HG03175 (cell line): ENCODE measurements at regions not wholly inside any gene's neighbourhood (a gene's known extent, or its start where the extent isn't known, plus 50 kb on each side); places are given as distances from the start of the nearest gene placed in this dataset.

Experiments used
- ATAC-seq: cut with Tn5 transposase; IDR thresholded peaks from one replicate; pipeline ENCODE4 v1.9.1; 2021; ENCODE audit warnings: mild to moderate bottlenecking, moderate library complexity; ENCODE audit not compliant: unreplicated experiment

DNA sequence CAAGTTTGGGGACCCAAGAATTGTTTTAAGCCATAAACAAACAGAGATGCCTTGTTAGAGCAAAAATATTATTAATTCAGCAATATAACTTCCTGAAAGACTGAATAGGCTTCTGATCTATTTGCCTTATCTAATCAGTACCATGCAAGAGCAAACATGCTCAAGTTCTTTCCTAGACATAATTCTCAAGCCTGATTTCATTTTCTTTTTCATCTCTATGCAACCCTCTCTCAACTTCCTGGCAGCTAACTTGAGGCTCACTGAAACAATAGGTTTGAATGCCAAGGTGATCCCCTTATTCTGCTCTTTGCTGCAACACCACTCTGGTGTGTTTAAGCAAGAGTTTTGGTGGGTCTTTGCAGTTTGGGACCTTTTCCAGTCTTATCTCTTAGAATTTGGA is 230.9 kb upstream of the CD96 start:
- no peak for ATAC-seq

GRCh38 chr3:111311709-111312235 is 230.2 kb upstream of the CD96 start:
- ATAC-seq: peak; percentile 93

- no peak for ATAC-seq
Observed at GRCh38 chr3:111314181-111314873, 227.7 kb upstream of the CD96 start.

DNA sequence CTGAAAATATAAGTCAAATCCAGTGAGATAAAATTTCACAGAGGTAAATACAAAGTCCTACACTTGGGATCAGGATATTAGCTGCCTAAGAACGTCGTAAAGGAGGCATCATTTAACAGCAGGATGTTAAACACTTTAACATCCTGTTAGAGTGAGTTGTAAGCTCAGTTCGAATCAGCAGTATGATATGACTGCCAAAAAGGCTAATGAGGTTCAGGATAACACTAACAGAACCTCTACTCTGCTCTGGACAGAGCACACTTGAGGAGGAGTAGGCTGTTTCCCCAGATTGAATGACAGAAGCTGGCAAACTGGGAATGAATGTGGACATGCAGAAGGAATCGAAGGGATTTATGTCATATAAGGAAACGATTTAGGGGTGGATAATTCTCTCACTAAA is 227.1 kb upstream of the CD96 start:
- ATAC-seq: no peak

- ATAC-seq: no peak
Observed at GRCh38 chr3:111315930-111316587, 225.9 kb upstream of the CD96 start.

- ATAC-seq: no peak
Observed at GRCh38 chr3:111318289-111318688, 223.7 kb upstream of the CD96 start.

GRCh38 chr3:111319598-111319997 is 222.4 kb upstream of the CD96 start:
- no peak for ATAC-seq

- ATAC-seq: no peak
Observed at GRCh38 chr3:111321786-111322185, 220.2 kb upstream of the CD96 start.

- ATAC-seq: no peak
Observed at GRCh38 chr3:111323019-111323418, 219.0 kb upstream of the CD96 start.

- peak; percentile 33 for ATAC-seq
Observed at GRCh38 chr3:111324151-111324550, 217.8 kb upstream of the CD96 start.

DNA sequence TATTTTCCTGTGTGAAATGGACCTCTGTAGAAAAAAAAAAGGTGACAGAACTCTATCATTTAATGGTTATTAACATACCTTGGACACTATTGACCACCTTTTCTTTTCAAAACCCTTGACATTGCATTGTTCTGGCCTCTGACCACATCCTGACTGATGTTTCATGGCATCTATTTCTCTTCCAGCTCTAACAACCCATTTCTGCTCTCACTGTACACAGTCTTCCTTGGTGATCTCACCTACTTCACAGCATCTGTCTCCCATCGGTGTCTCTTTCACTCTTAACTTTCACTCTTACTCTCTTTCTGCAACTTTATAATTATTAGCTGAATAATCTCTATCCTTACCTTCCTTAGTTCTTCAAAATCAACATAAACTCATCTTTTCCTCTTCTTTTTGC is 217.4 kb upstream of the CD96 start:
- peak; percentile 60 for ATAC-seq

DNA sequence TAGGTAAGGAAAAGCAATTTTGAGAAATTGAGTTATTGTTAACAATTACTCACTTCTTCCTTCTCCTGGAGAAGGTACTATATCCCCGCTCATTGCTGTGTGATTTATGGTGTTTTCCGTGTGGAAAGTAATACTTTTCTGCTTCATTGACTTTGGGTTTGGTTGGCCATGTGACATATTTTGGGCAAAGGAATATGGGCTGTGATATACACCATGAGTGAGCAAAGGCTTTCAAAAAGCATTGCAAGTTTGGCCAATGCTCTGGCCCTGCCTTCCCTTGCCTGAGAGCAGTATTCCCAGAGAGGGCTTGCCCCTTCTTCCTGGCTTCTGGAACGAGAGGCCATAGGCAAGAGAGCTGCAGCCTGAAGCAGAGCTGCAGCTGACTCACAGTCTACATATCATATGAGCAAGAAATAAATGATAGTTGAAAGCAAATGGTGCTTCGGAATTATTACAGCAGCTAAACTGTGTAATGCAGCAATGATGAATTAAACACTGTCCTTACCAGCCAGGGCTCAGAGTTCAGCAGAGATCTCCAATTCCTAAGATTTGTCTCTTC is 216.8 kb upstream of the CD96 start:
- ATAC-seq: no peak

GRCh38 chr3:111326144-111326995 is 215.6 kb upstream of the CD96 start:
- ATAC-seq: peak; percentile 36

DNA sequence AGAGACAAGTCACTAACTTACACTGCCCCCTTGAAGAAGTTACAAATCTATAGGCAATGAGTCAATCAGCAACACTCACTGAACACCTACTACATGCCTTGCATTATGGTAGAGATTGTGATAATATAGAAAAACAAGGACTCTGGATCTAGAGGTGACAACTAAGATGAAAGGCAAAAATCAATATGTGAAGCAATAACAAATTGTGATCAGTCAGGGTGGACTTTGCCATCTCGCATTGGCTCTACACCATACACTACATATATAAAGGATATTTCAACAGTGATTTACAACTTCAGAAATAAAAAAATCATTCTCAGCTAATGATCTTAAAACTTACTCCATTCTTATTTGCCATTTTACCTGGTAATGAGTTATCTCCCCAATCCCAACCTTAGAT is 210.7 kb upstream of the CD96 start:
- no peak for ATAC-seq

- ATAC-seq: no peak
Observed at GRCh38 chr3:111331912-111332311, 210.1 kb upstream of the CD96 start.

DNA sequence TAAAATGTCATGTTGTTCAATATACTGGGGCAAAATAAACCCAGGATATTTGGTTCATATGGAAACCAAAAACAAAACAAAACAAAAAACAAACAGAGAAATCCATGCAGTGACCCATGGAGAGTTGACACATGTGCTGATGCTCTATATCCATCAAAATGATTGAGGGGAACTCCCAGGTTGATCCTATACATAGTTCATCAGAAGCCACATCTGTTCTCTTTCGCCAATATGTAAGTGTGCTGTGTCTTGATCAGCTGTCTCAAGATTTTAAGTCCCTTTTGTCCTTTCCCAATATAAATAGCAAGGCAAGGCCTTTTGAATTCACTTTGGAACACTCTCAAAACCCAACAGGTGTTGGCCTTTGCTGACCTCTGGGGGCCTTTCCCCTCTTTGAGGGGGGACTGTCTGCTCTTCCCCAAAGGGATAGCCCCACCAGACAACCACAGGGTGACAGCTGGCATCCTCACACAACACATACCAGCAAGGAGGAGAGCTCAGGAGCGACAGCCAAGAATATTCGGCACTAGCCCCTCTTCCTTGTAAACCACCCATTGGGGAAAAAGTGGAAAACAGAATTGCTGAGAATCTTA is 209.4 kb upstream of the CD96 start:
- ATAC-seq: no peak

GRCh38 chr3:111333642-111334041 is 208.4 kb upstream of the CD96 start:
- no peak for ATAC-seq

DNA sequence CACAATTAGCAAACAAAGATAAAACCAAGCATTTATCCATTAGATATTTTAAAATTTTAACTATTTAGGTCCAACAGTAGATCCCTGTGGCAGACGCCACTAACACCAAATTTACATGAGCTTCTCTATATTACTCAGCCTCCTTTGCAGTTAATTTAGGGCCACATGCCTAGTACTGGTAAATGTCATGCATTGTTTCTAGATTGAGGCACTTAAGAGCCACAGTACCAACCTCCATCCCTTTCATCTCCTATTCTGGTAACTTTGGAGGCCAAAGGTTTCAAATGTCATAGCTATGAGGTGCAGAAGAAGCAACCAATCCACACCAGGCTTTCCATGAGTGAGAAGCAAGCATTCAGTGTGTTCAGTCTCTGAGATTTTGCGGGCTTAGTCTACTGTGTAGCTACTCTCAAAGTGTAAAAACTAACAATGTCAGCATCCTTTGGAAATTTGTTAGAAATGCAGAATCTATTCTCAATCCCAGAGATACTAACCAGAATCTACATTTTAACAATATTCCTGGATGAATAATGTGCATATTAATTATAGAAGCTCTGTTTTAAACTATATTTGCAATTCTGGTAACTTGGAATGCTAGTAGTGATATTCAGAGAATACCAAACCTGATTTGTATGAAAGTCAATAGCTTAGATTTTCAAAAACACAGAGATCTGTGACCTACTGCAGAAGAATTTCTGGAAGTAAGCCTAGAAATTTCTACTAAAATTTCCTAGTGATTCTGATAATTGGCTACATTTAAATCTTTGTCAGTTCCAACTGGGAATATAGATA is 206.3 kb upstream of the CD96 start:
- no peak for ATAC-seq

GRCh38 chr3:111336511-111336910 is 205.5 kb upstream of the CD96 start:
- no peak for ATAC-seq

DNA sequence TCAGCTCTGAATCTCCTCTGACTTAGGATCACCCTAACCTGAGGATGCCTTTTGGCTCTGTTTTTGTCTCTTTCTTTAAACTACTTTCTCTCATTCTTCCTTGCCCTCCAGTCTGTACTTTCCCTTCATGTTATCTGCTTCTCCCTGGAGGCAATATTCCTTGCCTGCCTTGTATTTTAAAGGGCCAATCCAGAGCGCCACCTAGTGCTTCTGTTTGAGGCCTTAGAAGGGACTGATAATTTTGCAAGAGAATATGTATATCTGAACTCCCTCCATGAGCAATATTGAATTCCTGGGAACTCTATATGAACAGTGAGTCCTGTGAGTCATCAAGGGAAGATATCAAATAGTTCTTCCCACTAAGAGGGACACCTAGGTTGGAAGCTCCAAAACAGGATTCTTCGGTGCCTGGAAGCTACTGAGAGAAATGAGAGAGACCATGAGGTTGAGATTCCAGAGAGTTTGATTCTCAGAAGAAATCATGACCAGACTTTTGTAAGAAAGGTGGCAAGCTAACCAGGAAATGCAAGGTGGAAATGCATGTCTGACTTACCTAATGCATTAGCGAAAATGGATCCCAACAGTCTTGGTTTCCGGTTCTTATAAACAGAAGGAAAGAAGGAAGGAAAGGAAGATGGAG is 203.8 kb upstream of the CD96 start:
- ATAC-seq: no peak
